NT2/D1 (cell line): ENCODE measurements at regions not wholly inside any gene's neighbourhood (a gene's known extent, or its start where the extent isn't known, plus 50 kb on each side); places are given as distances from the start of the nearest gene placed in this dataset.

Experiments used
- SUZ12 ChIP-seq: IDR thresholded peaks from 2 replicates; pipeline ENCODE4 v1.6.1; 2011; ENCODE audit not compliant: insufficient read length, insufficient read depth; ENCODE audit errors: extremely low read depth
- YY1 ChIP-seq: IDR thresholded peaks from 2 replicates; pipeline ENCODE4 v1.6.1; 2011; ENCODE audit not compliant: insufficient read length, insufficient read depth

DNA sequence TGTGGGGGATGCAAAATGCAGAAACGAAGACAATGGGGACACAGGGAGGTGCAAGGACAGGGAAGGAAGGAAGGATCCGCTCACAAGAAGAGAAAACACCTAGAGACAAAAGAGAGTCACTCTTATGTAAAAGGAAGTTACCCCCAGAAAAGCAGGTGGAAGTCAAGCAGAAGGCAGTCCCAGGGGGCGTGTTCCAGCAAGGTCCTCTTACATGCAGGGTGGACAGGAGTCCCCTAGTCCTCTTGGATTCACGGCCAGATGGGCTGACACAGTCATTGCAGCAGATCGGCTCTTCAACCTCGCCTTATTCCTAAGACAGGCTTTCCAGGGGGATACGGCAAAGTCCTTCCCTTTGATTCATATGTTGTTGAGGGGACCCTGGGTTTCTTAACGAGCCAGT is 83.9 kb upstream of the SPATA13 start:
- TF ChIP-seq YY1 (no peak), SUZ12 (no peak)
